ENCODE measurements at regions not wholly inside any gene's neighbourhood (a gene's known extent, or its start where the extent isn't known, plus 50 kb on each side); places are given as distances from the start of the nearest gene placed in this dataset.
"Not testable (repeated sequence)": the region's sequence is repeated elsewhere in the genome, so short reads cannot be mapped to it uniquely, and the experiment has no call there.

DNA sequence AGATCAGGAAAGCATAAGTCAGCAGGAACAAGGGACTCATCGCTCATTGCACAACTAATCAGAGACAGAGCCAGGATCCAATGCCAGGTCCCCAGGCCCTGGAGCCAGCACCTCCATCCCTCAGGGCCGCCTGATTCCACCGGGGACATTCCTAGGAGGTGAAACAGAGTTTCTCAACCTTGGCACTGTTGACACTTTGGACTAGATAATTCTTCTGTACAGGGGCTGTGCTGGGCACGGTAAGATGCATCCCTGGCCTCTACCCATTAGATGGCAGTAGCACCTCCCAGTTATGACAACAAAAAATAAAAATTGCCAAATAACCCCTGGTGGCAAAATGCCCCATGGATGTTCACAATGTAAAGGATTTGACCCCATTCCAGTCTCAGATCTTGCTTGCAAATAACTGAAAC is 127.7 kb downstream of the MTHFS start:
- DNase-seq (ENCODE audit: low read depth) = peak; percentile 15

DNA sequence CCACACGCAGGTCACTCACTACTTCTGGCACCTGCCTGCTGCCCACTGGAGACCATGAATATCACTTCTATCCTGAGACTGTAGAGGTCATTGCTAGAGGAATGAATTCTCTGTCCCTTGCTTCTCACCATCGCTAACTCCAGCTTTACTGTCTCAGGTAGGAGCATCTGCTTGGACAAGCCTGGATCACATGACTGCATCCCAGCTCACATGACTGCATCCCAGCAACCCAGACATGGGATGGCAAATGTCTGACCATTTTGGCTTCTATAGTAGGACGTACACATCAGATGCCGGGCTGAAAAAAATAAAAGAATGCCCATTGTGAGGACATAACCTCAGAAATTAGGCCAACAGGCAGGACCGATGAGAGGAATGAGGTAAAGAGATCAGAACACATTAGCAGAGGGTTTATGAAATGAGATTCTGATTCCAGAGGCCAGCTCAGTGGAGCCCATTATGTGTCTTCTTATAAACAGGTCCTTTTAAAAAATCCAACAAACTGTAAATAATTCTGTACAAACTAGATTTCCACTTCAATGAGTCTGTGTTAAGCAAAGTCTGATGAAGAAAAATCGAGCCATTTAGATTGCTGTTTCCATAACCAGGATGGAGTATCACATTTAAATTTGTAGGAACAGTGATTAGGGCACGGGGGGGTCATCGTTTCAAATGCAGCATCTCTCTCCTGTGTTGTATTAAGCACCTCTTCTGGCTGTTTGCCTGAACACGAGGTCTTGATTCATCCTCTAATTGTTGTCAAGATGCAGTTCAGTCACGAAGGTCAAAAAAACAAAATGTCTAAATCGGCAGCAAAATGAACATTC is 126.7 kb downstream of the MTHFS start:
- DNase-seq (ENCODE audit: low read depth) = no peak

DNA sequence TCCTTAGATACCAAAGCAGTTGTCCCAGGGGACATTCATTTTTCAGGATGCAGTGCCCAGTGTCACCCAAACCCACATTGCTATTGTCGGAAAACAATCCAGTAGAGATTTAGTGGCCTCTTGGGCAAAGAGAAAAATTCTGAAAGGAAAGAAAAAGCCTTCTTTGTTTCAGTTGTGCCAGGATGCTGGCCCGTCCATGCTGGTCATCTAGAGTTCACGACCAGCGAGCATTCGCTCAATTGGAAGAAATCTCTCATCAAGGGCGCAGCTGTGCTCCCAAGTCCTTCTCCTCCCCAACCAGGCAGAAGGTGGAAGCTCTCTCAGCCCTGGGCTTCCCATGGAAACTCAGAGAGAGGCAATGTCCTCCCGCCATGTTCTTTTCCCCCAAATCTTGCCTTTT is 123.7 kb downstream of the MTHFS start:
- no peak for DNase-seq (ENCODE audit: low read depth)

DNA sequence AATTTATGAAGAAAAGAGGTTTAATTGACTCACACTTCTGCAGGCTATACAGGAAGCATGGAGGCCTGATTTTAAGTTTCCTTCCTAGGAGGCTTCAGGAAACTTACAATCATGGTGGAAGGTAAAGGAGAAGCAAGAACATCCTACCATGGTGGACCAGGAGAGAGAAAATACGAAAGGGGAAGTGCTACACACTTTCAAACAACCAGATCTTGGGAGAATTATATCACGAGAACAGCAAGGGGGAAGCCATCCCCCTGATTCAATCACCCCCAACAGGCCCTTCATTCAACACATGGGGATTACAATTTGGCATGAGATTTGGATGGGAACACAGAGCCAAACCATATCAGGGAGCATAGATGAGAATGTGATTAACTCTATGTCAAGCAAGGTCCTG is 121.0 kb downstream of the MTHFS start:
- DNase-seq (ENCODE audit: low read depth) = no peak

DNA sequence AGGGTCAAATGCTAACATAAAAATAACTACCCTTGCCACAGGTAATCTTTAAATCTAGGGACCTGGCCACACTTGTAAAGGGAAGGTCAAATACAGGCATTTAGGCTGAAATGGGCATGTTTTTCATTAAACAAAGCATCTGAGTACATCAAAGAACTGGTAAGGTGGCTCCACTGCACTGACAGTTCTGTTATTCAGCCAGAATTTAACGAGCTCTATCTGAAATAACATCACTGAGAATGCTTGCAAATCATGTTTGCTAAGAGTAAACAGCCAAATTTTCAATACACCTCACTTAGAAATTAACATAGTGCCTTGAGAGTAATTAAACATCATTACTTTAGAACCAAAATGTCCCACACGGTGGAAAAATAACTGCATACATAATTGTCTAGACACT is 118.9 kb downstream of the MTHFS start:
- DNase-seq (ENCODE audit: low read depth) = no peak

GRCh38 chr15:79778378-79778990 is 118.3 kb downstream of the MTHFS start:
- no peak for DNase-seq (ENCODE audit: low read depth)

DNA sequence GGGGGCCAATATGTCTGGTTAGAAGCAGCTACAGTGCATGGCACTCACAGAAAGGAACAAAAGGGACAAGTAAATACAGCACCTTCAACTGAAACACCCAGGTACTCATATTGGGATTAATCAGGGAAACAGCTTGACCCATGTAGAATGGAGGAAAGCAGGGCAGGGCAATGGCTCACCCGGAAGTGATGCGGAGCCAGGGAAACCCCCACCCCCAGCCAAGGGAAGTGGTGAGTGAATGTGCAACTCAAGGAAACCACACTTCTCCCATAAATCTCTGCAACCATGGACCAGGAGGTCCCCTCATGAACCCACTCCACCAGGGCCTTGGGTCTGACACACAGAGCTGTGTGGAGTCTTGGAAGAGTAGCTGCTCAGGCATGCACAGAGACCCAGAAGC is 117.1 kb downstream of the MTHFS start:
- no peak for DNase-seq (ENCODE audit: low read depth)

DNA sequence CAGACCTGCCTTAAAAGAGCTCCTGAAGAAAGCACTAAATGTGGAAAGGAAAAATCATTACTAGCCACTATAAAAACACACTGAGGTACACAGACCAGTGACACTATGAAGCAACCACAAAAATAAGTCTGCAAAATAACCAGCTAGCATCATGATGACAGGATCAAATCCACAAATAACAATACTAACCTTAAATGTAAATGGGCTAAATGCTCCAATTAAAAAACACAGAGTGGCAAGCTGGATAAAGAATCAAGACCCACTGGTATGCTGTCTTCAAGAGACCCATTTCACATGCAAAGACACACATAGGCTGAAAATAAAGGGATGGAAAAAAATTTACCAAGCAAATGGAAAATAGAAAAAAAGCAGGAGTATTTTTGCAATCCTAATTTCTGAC is 114.5 kb downstream of the MTHFS start:
- not testable (repeated sequence) for DNase-seq (ENCODE audit: low read depth)
